NCI-H774 (cell line): ENCODE measurements at regions not wholly inside any gene's neighbourhood (a gene's known extent, or its start where the extent isn't known, plus 50 kb on each side); places are given as distances from the start of the nearest gene placed in this dataset.

Experiments used
- DNase-seq: peaks from one replicate; lab custom pipeline; 2025; lab: John Stamatoyannopoulos, UW

GRCh38 chr1:14535619-14536355 lies 62.7 kb upstream of the KAZN start:
- no peak for DNase-seq

GRCh38 chr1:14538335-14538734 lies 60.1 kb upstream of the KAZN start:
- DNase-seq = no peak

GRCh38 chr1:14539309-14539708 lies 59.2 kb upstream of the KAZN start:
- DNase-seq = no peak

GRCh38 chr1:14539953-14540563 lies 58.4 kb upstream of the KAZN start:
- no peak for DNase-seq

GRCh38 chr1:14541348-14541747 lies 57.1 kb upstream of the KAZN start:
- no peak for DNase-seq

GRCh38 chr1:14543191-14543840 lies 55.2 kb upstream of the KAZN start:
- no peak for DNase-seq

GRCh38 chr1:14544319-14544718 lies 54.2 kb upstream of the KAZN start:
- no peak for DNase-seq

GRCh38 chr1:14545422-14546025 lies 53.0 kb upstream of the KAZN start:
- DNase-seq = no peak

GRCh38 chr1:14546416-14546815 lies 52.1 kb upstream of the KAZN start:
- DNase-seq = no peak
